ENCODE measurements at regions not wholly inside any gene's neighbourhood (a gene's known extent, or its start where the extent isn't known, plus 50 kb on each side); places are given as distances from the start of the nearest gene placed in this dataset.

- no peak for FAIRE-seq
These were observed 595.7 kb upstream of the POU3F4 start for GRCh38 chrX:82912382-82912781.

DNA sequence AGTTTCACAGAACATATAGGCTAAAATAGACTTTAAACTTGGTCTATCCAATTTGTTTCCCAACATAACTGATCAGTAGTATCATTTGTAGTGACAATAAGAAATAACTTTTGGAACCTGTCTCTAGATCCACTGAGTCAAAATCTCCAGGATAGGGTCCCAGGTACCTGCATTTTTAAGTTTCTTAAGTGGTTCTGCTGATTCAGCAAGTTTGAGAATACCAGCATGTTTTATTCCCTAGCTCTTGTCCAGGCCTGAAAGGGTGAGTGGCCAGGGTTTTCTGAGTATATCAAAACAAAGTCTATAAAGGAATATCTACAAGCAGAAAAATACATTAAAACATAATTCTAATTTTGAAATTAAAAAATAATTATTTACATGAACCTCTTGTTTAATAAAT lies 573.1 kb upstream of the POU3F4 start:
- no peak for FAIRE-seq

DNA sequence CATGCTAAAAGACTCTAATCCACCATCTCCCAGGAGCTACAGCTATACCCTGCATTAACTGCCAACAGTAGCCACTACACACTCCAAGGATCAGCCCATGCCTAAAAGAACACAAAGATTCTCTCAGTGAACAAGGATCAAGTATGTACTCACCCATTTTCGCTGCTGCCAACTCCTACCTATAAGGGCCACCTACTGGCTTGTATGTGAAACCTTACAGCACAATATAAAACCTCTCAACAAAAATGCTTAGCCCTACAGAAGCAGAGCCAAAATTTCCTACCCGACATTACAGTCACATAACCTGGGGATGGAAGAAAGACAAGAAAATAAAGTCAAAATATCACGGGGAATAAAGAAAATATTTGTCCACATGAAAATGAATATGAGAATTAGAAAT lies 562.8 kb upstream of the POU3F4 start:
- no peak for FAIRE-seq

GRCh38 chrX:82961129-82961528 lies 547.0 kb upstream of the POU3F4 start:
- no peak for FAIRE-seq

GRCh38 chrX:82973646-82974045 lies 534.4 kb upstream of the POU3F4 start:
- FAIRE-seq, result no peak

DNA sequence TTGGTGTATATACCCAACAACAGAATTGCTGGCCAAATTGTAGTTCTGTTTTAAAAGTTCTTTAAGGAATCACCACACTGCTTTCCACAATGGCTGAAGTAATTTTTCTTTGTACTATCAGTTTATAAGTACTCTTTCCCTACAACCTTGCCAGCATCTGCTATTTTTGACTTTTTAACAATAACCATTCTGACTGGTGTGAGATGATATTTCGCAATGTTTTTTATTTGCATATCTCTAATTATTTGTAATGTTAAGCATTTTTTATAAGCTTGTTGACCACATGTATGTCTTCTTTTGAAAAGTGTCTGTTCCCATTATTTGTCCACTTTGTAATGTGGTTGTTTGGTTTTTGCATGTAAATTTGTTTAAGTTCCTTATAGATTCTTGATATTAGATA lies 509.9 kb upstream of the POU3F4 start:
- FAIRE-seq, result no peak

DNA sequence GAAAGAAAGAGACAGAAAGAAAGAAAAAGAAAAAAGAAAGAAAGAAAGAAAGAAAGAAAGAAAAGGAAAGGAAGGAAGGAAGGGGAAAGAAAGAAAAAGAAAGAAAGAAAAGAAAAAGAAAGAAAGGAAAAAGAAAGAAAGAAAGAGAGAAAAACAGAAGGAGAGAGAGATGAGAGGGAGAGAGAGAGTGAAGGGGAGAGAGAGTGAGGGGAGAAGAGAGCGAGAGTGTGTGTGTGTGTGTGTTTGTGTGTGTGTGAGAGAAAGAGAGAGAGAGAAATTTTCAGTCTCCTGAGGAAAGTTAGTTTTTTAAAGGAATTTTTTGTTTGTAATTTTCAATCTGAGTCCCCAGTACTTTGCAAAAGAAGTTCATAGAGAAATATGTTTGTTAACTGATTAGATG lies 504.1 kb upstream of the POU3F4 start:
- no peak for FAIRE-seq

- FAIRE-seq, result no peak
These were observed 499.7 kb upstream of the POU3F4 start for GRCh38 chrX:83008415-83008814.

DNA sequence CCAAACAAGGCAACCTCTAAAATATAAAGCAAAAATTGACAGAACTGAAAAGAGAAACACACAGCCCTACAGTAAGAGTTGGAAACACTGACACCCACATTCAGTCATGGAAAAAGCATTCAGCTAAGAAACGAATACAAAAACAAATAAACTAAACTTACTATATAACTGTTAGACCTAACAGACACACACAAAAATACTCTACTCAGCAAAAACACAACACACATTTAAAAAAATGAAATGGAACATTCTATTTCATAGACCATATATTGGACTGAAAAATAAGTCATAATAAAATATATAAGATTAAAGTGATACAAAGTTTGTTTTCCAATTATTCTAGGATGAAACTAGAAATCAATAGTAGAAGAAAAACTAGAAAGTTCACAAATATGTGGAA lies 488.8 kb upstream of the POU3F4 start:
- peak; percentile 80 for FAIRE-seq

- FAIRE-seq, result no peak
These were observed 486.1 kb upstream of the POU3F4 start for GRCh38 chrX:83022020-83022419.

Data from A204.1 (cell line).